Frontal cortex (tissue), 3 donors: ENCODE measurements at regions not wholly inside any gene's neighbourhood (a gene's known extent, or its start where the extent isn't known, plus 50 kb on each side); places are given as distances from the start of the nearest gene placed in this dataset.
"Not testable (repeated sequence)": the region's sequence is repeated elsewhere in the genome, so short reads cannot be mapped to it uniquely, and the experiment has no call there.

Experiments
- DNase-seq, 2 donors: peaks; one replicate each; pipeline ENCODE4 v3.0.0; 2012; ENCODE audit warnings: low spot score in 2 of 2
- FAIRE-seq: peaks from 2 replicates; lab custom pipeline; 2012; peaks lifted over from hg19 to GRCh38; lab: Jason Lieb, UNC
- donor health status: control.
- donor health status: control.
- donor health status: control.

DNA sequence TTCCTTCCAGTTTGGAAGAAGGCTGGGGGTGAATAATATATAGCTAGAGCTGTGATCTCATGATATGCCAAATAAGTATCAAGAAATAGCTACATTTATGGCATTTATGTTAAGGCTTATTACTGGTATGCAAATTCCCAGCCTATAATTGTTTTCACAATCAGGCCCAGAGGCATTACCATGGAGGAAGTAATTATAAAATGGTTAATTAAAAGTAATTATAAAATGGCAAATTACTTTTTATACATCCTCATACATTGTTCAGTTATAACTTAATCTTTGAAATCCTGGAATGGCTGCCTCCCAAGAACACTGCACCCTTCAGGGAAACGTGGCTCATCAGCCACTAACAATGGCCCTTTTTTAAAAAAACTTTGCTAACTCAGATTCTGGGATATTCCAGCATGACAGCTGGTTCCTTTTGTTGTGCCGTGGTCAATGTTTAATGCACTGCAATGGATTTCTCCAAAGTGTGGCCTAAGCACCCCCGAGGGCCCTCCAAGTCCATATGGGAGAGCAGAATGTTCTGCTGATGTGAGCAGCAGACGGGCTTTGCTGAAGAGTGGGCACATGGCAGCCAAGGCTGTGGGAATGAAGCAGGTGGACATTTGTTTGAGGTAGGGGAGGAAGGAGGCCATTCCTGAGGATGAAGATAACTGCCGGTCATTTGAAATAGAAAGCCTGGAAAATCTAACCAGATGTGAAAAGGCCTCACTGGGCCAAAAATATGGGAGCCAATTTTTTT is 483.5 kb upstream of the GCFC2 start:
- FAIRE-seq (no peak), DNase-seq (no peak)

GRCh38 chr2:76193089-76193488 is 482.4 kb upstream of the GCFC2 start:
- DNase-seq (no peak), FAIRE-seq (no peak)

DNA sequence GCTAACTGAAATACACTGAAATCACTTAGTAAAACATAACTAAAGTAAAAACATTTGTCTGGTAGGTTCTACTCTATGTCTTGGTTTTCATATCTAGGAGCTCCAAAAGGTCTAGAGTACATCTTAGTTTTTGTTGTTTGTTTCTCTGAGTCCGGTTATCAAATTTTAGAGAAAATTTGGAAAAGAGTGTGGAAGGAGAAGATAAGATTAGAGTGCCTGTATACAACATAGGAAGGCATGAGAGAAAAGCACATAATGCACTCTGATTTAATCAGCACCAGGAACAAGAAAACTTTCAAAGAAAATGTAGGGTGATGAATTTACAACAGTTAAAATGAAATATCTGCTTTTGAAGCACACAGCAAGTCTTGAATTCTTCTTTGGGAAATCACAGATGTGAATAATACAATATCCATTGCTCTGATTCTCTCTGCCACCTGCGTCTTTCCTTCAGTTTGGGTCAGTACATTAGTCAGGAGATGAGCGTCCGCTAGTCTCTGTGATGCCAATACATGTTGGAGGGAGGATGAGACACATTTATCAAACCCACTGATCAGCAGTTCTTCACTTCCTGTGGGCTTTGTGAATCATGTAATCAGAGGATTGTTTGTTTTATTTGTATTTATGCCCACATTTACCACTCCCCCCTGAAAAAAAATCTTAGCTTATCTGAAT is 477.8 kb upstream of the GCFC2 start:
- FAIRE-seq (no peak), DNase-seq (no peak)

- no peak for FAIRE-seq
- DNase-seq = no peak
Observed at GRCh38 chr2:76187415-76187814, 476.7 kb upstream of the GCFC2 start.

DNA sequence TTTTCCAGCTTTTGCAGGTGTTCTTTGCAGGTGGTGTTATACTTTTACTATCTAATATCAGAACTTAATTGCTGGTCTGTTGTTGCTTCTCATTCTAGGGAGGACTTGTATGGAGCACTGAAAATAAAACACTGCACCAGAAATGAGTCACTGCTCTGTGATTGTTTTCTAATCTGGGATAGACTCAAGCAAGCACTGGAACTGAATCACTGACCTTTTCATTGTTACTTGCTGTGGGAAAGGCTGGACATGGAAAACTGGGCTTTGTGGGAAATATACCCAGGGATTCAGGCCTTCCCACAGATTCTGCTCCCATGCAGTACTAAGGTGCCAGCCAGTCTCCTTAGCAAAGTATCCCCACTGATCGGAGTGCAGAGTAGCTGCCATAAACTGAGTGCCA is 470.0 kb upstream of the GCFC2 start:
- FAIRE-seq (no peak), DNase-seq (no peak)

DNA sequence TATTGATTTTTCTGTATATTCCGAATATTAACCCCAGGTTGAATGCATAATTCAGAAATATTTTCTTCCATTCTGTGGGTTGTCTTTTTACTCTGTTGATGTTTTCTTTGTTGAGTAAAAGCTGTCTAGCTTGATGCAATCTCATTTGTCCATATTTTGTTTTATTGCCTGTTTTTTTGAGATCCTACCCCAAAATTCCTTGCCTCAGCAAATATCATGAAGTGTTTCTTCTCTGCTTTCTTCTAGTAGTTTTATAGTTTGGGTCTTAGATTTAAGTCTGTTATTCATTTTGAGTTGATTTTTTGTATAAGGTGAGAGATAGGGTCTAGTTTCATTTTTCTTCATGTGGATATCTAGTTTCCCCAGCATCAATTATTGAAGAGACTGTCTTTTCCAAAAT is 467.9 kb upstream of the GCFC2 start:
- DNase-seq = no peak
- FAIRE-seq = no peak

- FAIRE-seq (no peak), DNase-seq (no peak)
Observed at GRCh38 chr2:76175295-76175694, 464.6 kb upstream of the GCFC2 start.

DNA sequence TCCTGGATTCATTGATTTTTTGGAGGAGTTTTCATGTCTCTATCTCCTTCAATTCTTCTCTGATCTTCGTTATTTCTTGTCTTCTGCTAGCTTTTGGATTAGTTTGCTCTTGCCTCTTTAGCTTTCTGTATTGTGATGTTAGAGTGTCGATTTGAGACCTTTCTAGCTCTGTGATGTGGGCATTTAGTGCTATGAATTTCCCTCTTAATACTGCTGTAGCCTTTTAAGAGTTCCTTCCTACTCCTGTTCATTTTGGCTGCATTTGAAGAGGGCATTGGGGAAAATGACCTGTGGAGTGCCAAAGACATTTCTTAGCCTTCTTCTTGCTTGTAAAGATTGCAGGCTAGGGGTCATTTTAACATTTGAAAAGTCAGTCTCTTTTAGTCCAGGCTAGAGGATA is 463.8 kb upstream of the GCFC2 start:
- FAIRE-seq (no peak), DNase-seq (no peak)

GRCh38 chr2:76173206-76173605 is 462.5 kb upstream of the GCFC2 start:
- FAIRE-seq, DNase-seq: not testable (repeated sequence)

GRCh38 chr2:76172154-76172595 is 461.5 kb upstream of the GCFC2 start:
- FAIRE-seq, DNase-seq: not testable (repeated sequence)

DNA sequence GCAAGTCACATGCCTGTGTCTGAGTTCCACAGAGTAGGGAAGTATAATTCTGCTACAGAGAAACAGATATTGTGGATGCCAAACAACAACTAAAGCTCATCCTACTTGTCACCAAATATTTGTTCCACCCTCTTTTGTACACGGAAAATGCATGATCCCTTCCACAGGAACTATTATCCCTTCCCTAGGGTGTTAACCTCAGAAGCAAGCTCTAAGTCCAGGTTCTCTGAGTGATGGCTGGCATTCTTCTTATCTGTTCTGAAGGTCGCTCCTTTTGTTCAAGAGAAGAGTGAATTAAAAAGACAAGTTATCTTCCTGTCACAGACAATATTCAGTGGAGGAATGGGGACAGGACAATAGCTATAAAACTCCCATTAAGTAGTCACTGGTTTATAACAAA is 460.1 kb upstream of the GCFC2 start:
- FAIRE-seq (no peak), DNase-seq (no peak)

DNA sequence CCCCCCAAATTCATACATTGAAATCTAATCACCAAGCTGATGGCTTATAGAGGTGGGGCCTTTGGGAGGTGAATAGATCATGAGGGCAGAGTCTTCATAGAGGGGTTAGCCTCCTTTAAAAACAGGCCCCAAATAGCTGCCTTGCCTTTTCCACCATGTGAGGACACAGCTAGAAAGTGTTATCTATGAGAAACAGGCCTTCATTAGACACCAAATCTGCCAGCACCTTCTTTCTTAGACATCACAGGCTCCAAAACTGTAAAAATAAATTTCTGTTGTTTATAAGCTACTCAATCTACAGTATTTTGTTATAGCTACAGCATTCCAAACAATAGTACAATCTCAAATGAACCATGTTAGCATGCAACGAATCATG is 459.3 kb upstream of the GCFC2 start:
- no peak for FAIRE-seq
- DNase-seq = no peak

- no peak for DNase-seq
- no peak for FAIRE-seq
Observed at GRCh38 chr2:76169276-76170008, 458.7 kb upstream of the GCFC2 start.

DNA sequence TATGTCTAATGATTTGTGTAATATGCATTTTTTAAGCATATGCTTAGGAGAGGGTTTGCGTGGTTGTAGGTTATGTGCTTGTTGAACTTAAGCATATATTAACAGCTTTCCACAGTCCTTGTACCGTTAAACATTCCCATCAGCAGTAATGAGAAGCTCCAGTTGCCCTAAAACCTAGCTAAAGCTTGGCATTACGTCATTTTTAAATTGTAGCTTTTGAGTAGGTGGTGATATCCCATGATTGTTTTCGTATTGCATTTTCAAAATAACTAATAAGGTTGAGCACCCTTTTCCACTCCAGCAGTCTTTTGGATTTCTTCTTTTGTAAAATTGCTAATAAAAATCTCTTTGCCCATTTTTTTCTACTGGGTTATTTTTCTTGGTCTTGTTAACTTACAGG is 453.1 kb upstream of the GCFC2 start:
- DNase-seq (no peak), FAIRE-seq (no peak)

DNA sequence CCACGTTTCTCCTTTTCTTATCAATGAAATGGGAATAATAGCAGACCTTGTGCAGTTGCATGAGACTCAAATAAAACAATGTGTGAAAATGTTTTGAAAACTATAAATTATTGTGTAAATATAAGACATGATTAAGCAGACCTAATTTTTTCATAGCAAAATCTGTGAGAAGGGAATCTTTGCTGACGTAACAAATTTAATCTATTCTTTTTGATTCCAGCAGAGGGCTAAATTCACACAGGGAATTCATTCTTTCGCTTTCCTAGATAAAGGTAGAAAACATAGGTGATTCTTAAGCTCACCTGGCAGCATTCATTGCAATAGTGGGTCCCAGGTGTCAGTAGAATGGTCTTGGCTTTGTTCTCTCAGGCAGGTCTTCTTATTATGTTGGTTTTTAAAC is 450.0 kb upstream of the GCFC2 start:
- DNase-seq (no peak), FAIRE-seq (no peak)

DNA sequence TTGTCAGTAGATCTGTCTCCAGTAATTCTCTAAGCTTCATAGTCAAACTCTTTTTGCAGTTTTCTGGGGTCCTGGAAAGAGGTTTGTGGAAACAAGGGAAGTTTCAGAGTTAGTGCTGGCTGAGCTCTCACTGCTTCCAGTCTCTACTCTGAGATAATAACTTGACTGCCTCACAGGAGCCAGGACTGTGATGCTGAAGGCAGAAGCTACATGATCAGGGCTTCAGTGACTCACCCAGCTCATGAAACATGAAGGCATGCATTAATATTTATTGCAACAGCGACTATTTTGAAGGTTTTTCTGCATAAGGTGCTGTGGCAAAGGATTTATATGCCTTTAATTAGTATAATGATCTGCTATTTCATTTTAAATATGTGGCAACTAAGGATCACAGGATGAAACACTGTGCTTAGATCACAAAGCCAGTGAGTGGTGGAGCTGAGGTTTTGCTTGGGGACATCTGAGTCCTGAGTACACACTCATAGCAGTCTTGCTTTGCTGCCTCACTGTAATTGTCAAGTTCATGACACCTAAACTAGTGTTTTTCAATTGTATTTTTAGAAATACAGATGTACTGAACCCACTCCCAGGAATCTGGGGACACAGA is 448.4 kb upstream of the GCFC2 start:
- DNase-seq = no peak
- FAIRE-seq = no peak

- DNase-seq = no peak
- no peak for FAIRE-seq
Observed at GRCh38 chr2:76157531-76157930, 446.8 kb upstream of the GCFC2 start.

GRCh38 chr2:76154981-76155380 is 444.3 kb upstream of the GCFC2 start:
- FAIRE-seq (no peak), DNase-seq (no peak)

DNA sequence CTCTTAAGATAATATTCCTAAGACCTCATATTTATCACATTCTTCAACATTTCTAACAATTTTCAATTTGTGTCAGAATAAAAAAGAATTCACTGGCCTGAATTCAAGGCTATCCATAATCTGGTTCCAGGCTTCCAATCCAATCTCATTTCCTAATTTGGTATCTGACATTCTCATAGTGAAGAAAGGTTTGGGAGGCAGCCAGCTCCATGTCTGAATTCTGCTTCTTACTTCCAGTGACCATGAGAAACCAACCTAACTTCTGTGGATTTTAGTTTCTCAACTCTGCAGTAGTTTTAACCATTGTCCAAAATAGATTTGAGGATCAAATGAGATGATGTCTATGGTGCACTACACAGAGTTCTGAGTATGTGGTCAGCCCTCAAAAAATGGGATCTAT is 439.1 kb upstream of the GCFC2 start:
- no peak for FAIRE-seq

GRCh38 chr2:76139303-76139702 is 428.6 kb upstream of the GCFC2 start:
- not testable (repeated sequence) for FAIRE-seq, DNase-seq

More for the DNA sequence above, 439.1 kb upstream of the GCFC2 start:
- no peak for DNase-seq

GRCh38 chr2:76128622-76129021 is 417.9 kb upstream of the GCFC2 start:
- no peak for FAIRE-seq
- DNase-seq = no peak
